GM23338 (cell line): ENCODE measurements at regions not wholly inside any gene's neighbourhood (a gene's known extent, or its start where the extent isn't known, plus 50 kb on each side); places are given as distances from the start of the nearest gene placed in this dataset.

ENCODE experiments used
- ATAC-seq: fragments of 200-7000 bp; cut with Tn5 transposase; 3 replicates; pipeline ENCODE4 v1.9.1; 2020
- DNase-seq: peaks from one replicate; pipeline ENCODE4 v3.0.0-alpha.2; 2015; ENCODE audit warnings: low spot score
- H2AFZ ChIP-seq: fragments of 200-600 bp; sonication (generic); 2 replicates; pipeline ENCODE4 v1.8.0; 2016; ENCODE audit warnings: antibody characterized with exemption, mild to moderate bottlenecking, moderate library complexity
- H3F3A ChIP-seq: fragments of 200-600 bp; sonication (generic); replicated peaks from 2 replicates; pipeline ENCODE4 v1.8.0; 2017; ENCODE audit warnings: antibody characterized with exemption, mixed run types, low read depth
- H3K27ac ChIP-seq: fragments of 200-600 bp; sonication (generic); 2 replicates; pipeline ENCODE4 v1.6.1; 2016; ENCODE audit warnings: low read depth
- H3K27me3 ChIP-seq: fragments of 200-600 bp; sonication (generic); 2 replicates; pipeline ENCODE4 v1.8.0; 2016; ENCODE audit warnings: mild to moderate bottlenecking, mixed run types, moderate library complexity; ENCODE audit not compliant: insufficient read depth
- H3K36me3 ChIP-seq: fragments of 200-600 bp; sonication (generic); 2 replicates; pipeline ENCODE4 v1.8.0; 2016; ENCODE audit warnings: mild to moderate bottlenecking; ENCODE audit not compliant: insufficient read depth
- H3K4me1 ChIP-seq: fragments of 200-600 bp; sonication (generic); 2 replicates; pipeline ENCODE4 v1.8.0; 2016; ENCODE audit warnings: mild to moderate bottlenecking, moderate library complexity; ENCODE audit not compliant: insufficient read depth
- H3K4me2 ChIP-seq: fragments of 200-600 bp; sonication (generic); 2 replicates; pipeline ENCODE4 v1.7.1; 2017; ENCODE audit warnings: mixed run types
- H3K4me3 ChIP-seq: fragments of 200-600 bp; sonication (generic); 2 replicates; pipeline ENCODE4 v1.6.1; 2016; ENCODE audit warnings: mixed run types
- H3K79me2 ChIP-seq: fragments of 200-600 bp; sonication (generic); replicated peaks from 2 replicates; pipeline ENCODE4 v1.8.0; 2017; ENCODE audit warnings: mild to moderate bottlenecking; ENCODE audit not compliant: insufficient read depth
- H3K9me2 ChIP-seq: fragments of 200-600 bp; sonication (generic); 2 replicates; pipeline ENCODE4 v1.8.0; 2017; ENCODE audit not compliant: insufficient read depth
- H4K20me1 ChIP-seq: fragments of 200-600 bp; sonication (generic); replicated peaks from 2 replicates; pipeline ENCODE4 v1.8.0; 2017; ENCODE audit warnings: mild to moderate bottlenecking; ENCODE audit not compliant: insufficient read depth
- H3K27ac Mint-ChIP-seq: 2 replicates; pipeline ENCODE4 v1.8.0; 2020; ENCODE audit warnings: inconsistent platforms, mild to moderate bottlenecking, moderate library complexity, mixed read lengths
- H3K27me3 Mint-ChIP-seq: 3 replicates; pipeline ENCODE4 v1.8.0; 2022; ENCODE audit warnings: low read depth, mild to moderate bottlenecking, moderate library complexity, mixed read lengths, inconsistent platforms; ENCODE audit not compliant: insufficient read depth, poor library complexity
- H3K36me3 Mint-ChIP-seq: 3 replicates; pipeline ENCODE4 v1.8.0; 2021; ENCODE audit warnings: low read depth, mild to moderate bottlenecking, inconsistent platforms, moderate library complexity, mixed read lengths
- H3K4me1 Mint-ChIP-seq: 3 replicates; pipeline ENCODE4 v1.8.0; 2020; ENCODE audit warnings: mild to moderate bottlenecking, inconsistent platforms, mixed read lengths
- H3K4me3 Mint-ChIP-seq: 3 replicates; pipeline ENCODE4 v1.8.0; 2021; ENCODE audit warnings: moderate library complexity, mild to moderate bottlenecking, inconsistent platforms, mixed read lengths
- H3K9me3 Mint-ChIP-seq: 3 replicates; pipeline ENCODE4 v1.8.0; 2020; ENCODE audit warnings: moderate library complexity, mild to moderate bottlenecking, inconsistent platforms, mixed read lengths
- CREB1 ChIP-seq: fragments of 250-450 bp; sonication (Bioruptor Pico); IDR thresholded peaks from 2 replicates; pipeline ENCODE4 v1.5.0; 2020; ENCODE audit warnings: low read depth, mild to moderate bottlenecking, moderate library complexity
- JUNB ChIP-seq: IDR thresholded peaks from one replicate; pipeline ENCODE4 v1.6.1; 2016; ENCODE audit warnings: antibody characterized with exemption; ENCODE audit not compliant: unreplicated experiment
- NANOG ChIP-seq: IDR thresholded peaks from 2 replicates; pipeline ENCODE4 v1.6.1; 2016; ENCODE audit warnings: antibody characterized with exemption, borderline replicate concordance
- POLR2AphosphoS5 ChIP-seq: IDR thresholded peaks from 2 replicates; pipeline ENCODE4 v1.6.1; 2016; ENCODE audit warnings: antibody characterized with exemption, low read depth
- STAT1 ChIP-seq: IDR thresholded peaks from one replicate; pipeline ENCODE4 v1.6.1; 2016; ENCODE audit warnings: antibody characterized with exemption; ENCODE audit not compliant: unreplicated experiment
- ZNF114 ChIP-seq: fragments of 250-450 bp; sonication (Bioruptor Pico); IDR thresholded peaks from 2 replicates; pipeline ENCODE4 v1.5.0; 2020; ENCODE audit warnings: mild to moderate bottlenecking, moderate library complexity
- ZNF331 ChIP-seq: fragments of 250-450 bp; sonication (Bioruptor Pico); IDR thresholded peaks from 2 replicates; pipeline ENCODE4 v1.5.0; 2020; ENCODE audit warnings: low read depth, mild to moderate bottlenecking, moderate library complexity
- TF ChIP-seq, protein P1 (sequence below): IDR thresholded peaks from one replicate; pipeline ENCODE4 v1.6.1; 2018; ENCODE audit warnings: antibody characterized with exemption; ENCODE audit not compliant: unreplicated experiment
- TF ChIP-seq, protein P2 (sequence below): IDR thresholded peaks from 2 replicates; pipeline ENCODE4 v1.6.1; 2016; ENCODE audit warnings: antibody characterized with exemption
- TF ChIP-seq, protein P3 (sequence below): fragments of 250-450 bp; sonication (Bioruptor Pico); IDR thresholded peaks from 2 replicates; pipeline ENCODE4 v1.5.0; 2020; ENCODE audit warnings: mild to moderate bottlenecking, moderate library complexity

DNA sequence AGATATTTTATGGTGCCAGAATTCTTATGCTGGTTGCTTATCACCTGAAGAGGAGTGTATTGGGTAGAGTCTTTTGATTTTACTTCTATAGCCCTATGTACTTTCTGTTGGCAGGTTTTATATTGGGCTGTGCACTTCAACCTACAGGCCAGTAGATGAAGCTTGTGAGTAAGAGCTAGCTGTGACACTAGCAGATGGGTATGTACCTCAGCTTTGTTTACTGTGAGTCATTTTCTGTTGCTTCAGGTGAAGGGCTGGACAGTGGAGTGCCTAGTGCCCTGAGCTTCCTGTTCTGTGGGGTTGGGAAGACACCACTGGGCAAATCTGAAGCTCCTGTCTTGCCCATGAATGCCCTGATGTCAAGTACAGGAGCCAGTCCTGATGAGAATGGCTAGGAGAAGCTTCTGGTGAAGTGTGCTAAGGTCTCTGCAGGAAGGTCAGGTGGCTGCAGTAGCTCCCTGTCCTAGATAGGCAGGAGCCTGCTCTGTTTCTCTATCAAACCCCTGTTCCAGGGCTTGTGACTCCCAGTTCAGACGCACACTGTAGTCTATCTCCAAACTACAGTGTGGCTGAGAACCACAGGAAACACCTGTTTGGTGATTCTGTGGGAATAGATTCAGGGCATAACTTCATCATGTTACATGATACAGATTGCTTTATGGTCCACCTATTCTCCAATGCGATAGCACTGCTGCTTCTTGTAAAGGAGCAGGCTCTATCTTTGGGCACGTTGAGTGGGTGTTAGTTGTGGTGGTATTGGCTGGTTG is 755.7 kb downstream of the KCNA4 start:
- H3K4me1 ChIP-seq: no peaks in the 10 kb centered on the region

More for the DNA sequence above, 755.7 kb downstream of the KCNA4 start:
- Mint-ChIP-seq H3K9me3 (no peaks in the 10 kb centered on the region), H3K4me3 (no peak overlapping the region), H3K36me3 (no peaks in the 10 kb centered on the region), H3K27ac (no peak overlapping the region), H3K27me3 (no peaks in the 10 kb centered on the region), H3K4me1 (no peaks in the 10 kb centered on the region)
- H3K27me3 ChIP-seq: no peaks in the 10 kb centered on the region
- no peaks in the 10 kb centered on the region for H3F3A ChIP-seq
- 0 out of 2 replicates have a peak, but pooled peaks cover 3% of the 10 kb centered on the region for H4K20me1 ChIP-seq
- H3K27ac ChIP-seq: no peak overlapping the region
- TF ChIP-seq NANOG (no peak), STAT1 (no peak), CREB1 (CRISPR knock-in tag) (no peak), POLR2AphosphoS5 (no peak), JUNB (no peak), ZNF331 (no peak), ZNF114 (CRISPR knock-in tag) (no peak)
- TF ChIP-seq, protein P1, sequence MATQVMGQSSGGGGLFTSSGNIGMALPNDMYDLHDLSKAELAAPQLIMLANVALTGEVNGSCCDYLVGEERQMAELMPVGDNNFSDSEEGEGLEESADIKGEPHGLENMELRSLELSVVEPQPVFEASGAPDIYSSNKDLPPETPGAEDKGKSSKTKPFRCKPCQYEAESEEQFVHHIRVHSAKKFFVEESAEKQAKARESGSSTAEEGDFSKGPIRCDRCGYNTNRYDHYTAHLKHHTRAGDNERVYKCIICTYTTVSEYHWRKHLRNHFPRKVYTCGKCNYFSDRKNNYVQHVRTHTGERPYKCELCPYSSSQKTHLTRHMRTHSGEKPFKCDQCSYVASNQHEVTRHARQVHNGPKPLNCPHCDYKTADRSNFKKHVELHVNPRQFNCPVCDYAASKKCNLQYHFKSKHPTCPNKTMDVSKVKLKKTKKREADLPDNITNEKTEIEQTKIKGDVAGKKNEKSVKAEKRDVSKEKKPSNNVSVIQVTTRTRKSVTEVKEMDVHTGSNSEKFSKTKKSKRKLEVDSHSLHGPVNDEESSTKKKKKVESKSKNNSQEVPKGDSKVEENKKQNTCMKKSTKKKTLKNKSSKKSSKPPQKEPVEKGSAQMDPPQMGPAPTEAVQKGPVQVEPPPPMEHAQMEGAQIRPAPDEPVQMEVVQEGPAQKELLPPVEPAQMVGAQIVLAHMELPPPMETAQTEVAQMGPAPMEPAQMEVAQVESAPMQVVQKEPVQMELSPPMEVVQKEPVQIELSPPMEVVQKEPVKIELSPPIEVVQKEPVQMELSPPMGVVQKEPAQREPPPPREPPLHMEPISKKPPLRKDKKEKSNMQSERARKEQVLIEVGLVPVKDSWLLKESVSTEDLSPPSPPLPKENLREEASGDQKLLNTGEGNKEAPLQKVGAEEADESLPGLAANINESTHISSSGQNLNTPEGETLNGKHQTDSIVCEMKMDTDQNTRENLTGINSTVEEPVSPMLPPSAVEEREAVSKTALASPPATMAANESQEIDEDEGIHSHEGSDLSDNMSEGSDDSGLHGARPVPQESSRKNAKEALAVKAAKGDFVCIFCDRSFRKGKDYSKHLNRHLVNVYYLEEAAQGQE: no peak
- TF ChIP-seq, protein P2, sequence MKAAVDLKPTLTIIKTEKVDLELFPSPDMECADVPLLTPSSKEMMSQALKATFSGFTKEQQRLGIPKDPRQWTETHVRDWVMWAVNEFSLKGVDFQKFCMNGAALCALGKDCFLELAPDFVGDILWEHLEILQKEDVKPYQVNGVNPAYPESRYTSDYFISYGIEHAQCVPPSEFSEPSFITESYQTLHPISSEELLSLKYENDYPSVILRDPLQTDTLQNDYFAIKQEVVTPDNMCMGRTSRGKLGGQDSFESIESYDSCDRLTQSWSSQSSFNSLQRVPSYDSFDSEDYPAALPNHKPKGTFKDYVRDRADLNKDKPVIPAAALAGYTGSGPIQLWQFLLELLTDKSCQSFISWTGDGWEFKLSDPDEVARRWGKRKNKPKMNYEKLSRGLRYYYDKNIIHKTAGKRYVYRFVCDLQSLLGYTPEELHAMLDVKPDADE: no peak
- TF ChIP-seq, protein P3, sequence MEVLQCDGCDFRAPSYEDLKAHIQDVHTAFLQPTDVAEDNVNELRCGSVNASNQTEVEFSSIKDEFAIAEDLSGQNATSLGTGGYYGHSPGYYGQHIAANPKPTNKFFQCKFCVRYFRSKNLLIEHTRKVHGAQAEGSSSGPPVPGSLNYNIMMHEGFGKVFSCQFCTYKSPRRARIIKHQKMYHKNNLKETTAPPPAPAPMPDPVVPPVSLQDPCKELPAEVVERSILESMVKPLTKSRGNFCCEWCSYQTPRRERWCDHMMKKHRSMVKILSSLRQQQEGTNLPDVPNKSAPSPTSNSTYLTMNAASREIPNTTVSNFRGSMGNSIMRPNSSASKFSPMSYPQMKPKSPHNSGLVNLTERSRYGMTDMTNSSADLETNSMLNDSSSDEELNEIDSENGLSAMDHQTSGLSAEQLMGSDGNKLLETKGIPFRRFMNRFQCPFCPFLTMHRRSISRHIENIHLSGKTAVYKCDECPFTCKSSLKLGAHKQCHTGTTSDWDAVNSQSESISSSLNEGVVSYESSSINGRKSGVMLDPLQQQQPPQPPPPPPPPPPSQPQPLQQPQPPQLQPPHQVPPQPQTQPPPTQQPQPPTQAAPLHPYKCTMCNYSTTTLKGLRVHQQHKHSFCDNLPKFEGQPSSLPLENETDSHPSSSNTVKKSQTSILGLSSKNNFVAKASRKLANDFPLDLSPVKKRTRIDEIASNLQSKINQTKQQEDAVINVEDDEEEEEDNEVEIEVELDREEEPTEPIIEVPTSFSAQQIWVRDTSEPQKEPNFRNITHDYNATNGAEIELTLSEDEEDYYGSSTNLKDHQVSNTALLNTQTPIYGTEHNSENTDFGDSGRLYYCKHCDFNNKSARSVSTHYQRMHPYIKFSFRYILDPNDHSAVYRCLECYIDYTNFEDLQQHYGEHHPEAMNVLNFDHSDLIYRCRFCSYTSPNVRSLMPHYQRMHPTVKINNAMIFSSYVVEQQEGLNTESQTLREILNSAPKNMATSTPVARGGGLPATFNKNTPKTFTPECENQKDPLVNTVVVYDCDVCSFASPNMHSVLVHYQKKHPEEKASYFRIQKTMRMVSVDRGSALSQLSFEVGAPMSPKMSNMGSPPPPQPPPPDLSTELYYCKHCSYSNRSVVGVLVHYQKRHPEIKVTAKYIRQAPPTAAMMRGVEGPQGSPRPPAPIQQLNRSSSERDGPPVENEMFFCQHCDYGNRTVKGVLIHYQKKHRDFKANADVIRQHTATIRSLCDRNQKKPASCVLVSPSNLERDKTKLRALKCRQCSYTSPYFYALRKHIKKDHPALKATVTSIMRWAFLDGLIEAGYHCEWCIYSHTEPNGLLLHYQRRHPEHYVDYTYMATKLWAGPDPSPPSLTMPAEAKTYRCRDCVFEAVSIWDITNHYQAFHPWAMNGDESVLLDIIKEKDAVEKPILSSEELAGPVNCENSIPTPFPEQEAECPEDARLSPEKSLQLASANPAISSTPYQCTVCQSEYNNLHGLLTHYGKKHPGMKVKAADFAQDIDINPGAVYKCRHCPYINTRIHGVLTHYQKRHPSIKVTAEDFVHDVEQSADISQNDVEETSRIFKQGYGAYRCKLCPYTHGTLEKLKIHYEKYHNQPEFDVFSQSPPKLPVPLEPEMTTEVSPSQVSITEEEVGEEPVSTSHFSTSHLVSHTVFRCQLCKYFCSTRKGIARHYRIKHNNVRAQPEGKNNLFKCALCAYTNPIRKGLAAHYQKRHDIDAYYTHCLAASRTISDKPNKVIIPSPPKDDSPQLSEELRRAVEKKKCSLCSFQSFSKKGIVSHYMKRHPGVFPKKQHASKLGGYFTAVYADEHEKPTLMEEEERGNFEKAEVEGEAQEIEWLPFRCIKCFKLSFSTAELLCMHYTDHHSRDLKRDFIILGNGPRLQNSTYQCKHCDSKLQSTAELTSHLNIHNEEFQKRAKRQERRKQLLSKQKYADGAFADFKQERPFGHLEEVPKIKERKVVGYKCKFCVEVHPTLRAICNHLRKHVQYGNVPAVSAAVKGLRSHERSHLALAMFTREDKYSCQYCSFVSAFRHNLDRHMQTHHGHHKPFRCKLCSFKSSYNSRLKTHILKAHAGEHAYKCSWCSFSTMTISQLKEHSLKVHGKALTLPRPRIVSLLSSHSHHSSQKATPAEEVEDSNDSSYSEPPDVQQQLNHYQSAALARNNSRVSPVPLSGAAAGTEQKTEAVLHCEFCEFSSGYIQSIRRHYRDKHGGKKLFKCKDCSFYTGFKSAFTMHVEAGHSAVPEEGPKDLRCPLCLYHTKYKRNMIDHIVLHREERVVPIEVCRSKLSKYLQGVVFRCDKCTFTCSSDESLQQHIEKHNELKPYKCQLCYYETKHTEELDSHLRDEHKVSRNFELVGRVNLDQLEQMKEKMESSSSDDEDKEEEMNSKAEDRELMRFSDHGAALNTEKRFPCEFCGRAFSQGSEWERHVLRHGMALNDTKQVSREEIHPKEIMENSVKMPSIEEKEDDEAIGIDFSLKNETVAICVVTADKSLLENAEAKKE (CRISPR knock-in tag): no peak
- ATAC-seq: no peak
- no peaks in the 10 kb centered on the region for H3K36me3 ChIP-seq
- no peak for DNase-seq
- no peak overlapping the region for H3K4me2 ChIP-seq
- H2AFZ ChIP-seq: no peak overlapping the region
- no peak overlapping the region for H3K4me3 ChIP-seq
- 0 out of 2 replicates have a peak, but pooled peaks cover 3% of the 10 kb centered on the region for H3K9me2 ChIP-seq
- H3K79me2 ChIP-seq: no peaks in the 10 kb centered on the region
